ENCODE measurements at regions not wholly inside any gene's neighbourhood (a gene's known extent, or its start where the extent isn't known, plus 50 kb on each side); places are given as distances from the start of the nearest gene placed in this dataset.
"Not testable (repeated sequence)": the region's sequence is repeated elsewhere in the genome, so short reads cannot be mapped to it uniquely, and the experiment has no call there.

- not testable (repeated sequence) for TF ChIP-seq CTCF (IDR thresholded peaks at IDR 0.05; ENCODE audit: control extremely low read depth in 1 of 3, insufficient read depth in 1 of 3, low read depth in 1 of 3, low read length in 3 of 3); RXRA (IDR thresholded peaks at IDR 0.05; ENCODE audit: insufficient read depth, low read depth, low read length); ASH2L (IDR thresholded peaks at IDR 0.05; ENCODE audit: low read length); KDM1A (IDR thresholded peaks at IDR 0.05; ENCODE audit: borderline replicate concordance, low read length); RBBP5 (IDR thresholded peaks at IDR 0.05; ENCODE audit: borderline replicate concordance, low read depth, low read length)
These were observed 95.2 kb downstream of the CCDC74A start for GRCh38 chr2:131622874-131623273.
